ENCODE measurements at regions not wholly inside any gene's neighbourhood (a gene's known extent, or its start where the extent isn't known, plus 50 kb on each side); places are given as distances from the start of the nearest gene placed in this dataset.

- DNase-seq (ENCODE audit: low spot score): no peak
- no peak for TF ChIP-seq CTCF (IDR thresholded peaks at IDR 0.05; ENCODE audit: borderline replicate concordance, control extremely low read depth, extremely low read depth, insufficient read depth, missing control alignments)
- in situ Hi-C loops (cut with MboI; ENCODE audit: low sequenced_read_pairs, unreplicated experiment): no loop called here
Observed at GRCh38 chr12:131379738-131380137, 331.2 kb upstream of the SFSWAP start.

GRCh38 chr12:131380220-131380964 is 330.5 kb upstream of the SFSWAP start:
- no peak for DNase-seq (ENCODE audit: low spot score)
- no peak for TF ChIP-seq CTCF (IDR thresholded peaks at IDR 0.05; ENCODE audit: borderline replicate concordance, control extremely low read depth, extremely low read depth, insufficient read depth, missing control alignments)
- in situ Hi-C loops (cut with MboI; ENCODE audit: low sequenced_read_pairs, unreplicated experiment): no loop called here

- in situ Hi-C loops (cut with MboI; ENCODE audit: low sequenced_read_pairs, unreplicated experiment): no loop called here
- DNase-seq (ENCODE audit: low spot score): no peak
- no peak for TF ChIP-seq CTCF (IDR thresholded peaks at IDR 0.05; ENCODE audit: borderline replicate concordance, control extremely low read depth, extremely low read depth, insufficient read depth, missing control alignments)
Observed at GRCh38 chr12:131380965-131381705, 329.8 kb upstream of the SFSWAP start.

GRCh38 chr12:131381716-131382430 is 329.0 kb upstream of the SFSWAP start:
- no peak for TF ChIP-seq CTCF (IDR thresholded peaks at IDR 0.05; ENCODE audit: borderline replicate concordance, control extremely low read depth, extremely low read depth, insufficient read depth, missing control alignments)
- DNase-seq (ENCODE audit: low spot score): no peak
- in situ Hi-C loops (cut with MboI; ENCODE audit: low sequenced_read_pairs, unreplicated experiment): no loop called here

- DNase-seq (ENCODE audit: low spot score): no peak
- no peak for TF ChIP-seq CTCF (IDR thresholded peaks at IDR 0.05; ENCODE audit: borderline replicate concordance, control extremely low read depth, extremely low read depth, insufficient read depth, missing control alignments)
- in situ Hi-C loops (cut with MboI; ENCODE audit: low sequenced_read_pairs, unreplicated experiment): no loop called here
Observed at GRCh38 chr12:131383291-131383690, 327.6 kb upstream of the SFSWAP start.

GRCh38 chr12:131383741-131384543 is 326.9 kb upstream of the SFSWAP start:
- DNase-seq (ENCODE audit: low spot score): no peak
- TF ChIP-seq CTCF (IDR thresholded peaks at IDR 0.05; ENCODE audit: borderline replicate concordance, control extremely low read depth, extremely low read depth, insufficient read depth, missing control alignments): no peak
- in situ Hi-C loops (cut with MboI; ENCODE audit: low sequenced_read_pairs, unreplicated experiment): no loop called here

Measured in GM13976 (cell line).